ENCODE measurements at regions not wholly inside any gene's neighbourhood (a gene's known extent, or its start where the extent isn't known, plus 50 kb on each side); places are given as distances from the start of the nearest gene placed in this dataset.

DNA sequence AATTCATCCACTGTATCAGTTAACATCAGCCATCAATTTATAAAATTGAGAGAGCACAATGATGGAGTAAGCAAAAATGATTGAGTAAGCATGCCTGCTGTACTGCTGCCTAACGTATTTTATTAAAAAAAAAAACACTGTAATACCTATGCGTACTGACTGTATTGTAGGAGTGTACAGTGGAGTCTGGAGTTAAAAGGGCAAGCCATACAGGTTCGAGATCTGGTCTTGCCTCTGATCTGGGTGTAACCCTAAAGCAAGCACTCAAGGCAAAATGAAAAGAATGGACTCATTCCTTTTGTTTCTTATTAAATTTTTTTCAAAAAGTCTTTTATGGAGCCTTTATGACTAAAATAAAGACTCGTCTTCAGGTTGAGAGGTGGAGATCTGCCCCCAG is 894.2 kb upstream of the INTU start:
- Histone ChIP-seq H3K36me3 (no peaks in the 10 kb centered on the region), H3K27me3 (no peaks in the 10 kb centered on the region)

GRCh38 chr4:126738926-126739325 is 893.8 kb upstream of the INTU start:
- Histone ChIP-seq H3K4me3 (no peak overlapping the region), H3K9me3 (replicated peaks) (no peaks in the 10 kb centered on the region), H3K4me1 (no peaks in the 10 kb centered on the region), H3K36me3 (no peaks in the 10 kb centered on the region), H3K27me3 (no peaks in the 10 kb centered on the region), H3K27ac (no peak overlapping the region)
- DNase-seq: no peak

More for the DNA sequence above, 894.2 kb upstream of the INTU start:
- no peak overlapping the region for H3K27ac ChIP-seq
- H3K9me3 ChIP-seq (replicated peaks): no peaks in the 10 kb centered on the region
- H3K4me1 ChIP-seq: no peaks in the 10 kb centered on the region
- no peak overlapping the region for H3K4me3 ChIP-seq
- no peak for DNase-seq

DNA sequence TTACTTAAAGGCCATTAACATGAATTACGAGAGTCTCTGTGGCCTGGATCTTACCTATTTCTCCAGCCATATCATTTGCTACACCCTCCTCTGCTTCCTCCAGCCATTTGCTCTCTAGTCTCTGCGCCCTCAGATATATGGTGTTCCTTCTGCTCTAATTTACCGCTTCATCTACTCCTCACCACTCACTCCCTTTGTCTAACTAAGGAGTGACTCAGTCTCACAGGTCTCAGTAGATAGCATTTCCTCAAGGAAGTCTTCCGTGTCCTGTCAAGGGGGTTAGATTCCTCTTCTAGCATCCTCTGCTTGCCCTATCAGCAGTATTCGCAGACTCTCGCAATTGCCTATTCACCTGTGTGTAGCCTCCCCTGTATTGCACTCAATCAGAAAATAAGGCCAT is 892.1 kb upstream of the INTU start:
- H3K36me3 ChIP-seq: no peaks in the 10 kb centered on the region
- no peaks in the 10 kb centered on the region for H3K4me1 ChIP-seq
- no peak overlapping the region for H3K27ac ChIP-seq
- H3K4me3 ChIP-seq: no peak overlapping the region
- no peak for DNase-seq
- H3K27me3 ChIP-seq: no peaks in the 10 kb centered on the region
- H3K9me3 ChIP-seq (replicated peaks): peaks cover 1% of the 10 kb centered on the region; the same call in 1 of the 2 replicates

- DNase-seq: no peak
- H3K27me3 ChIP-seq: no peaks in the 10 kb centered on the region
- H3K4me3 ChIP-seq: no peak overlapping the region
- H3K4me1 ChIP-seq: no peaks in the 10 kb centered on the region
- H3K27ac ChIP-seq: no peak overlapping the region
- H3K9me3 ChIP-seq (replicated peaks): peaks cover 4% of the 10 kb centered on the region; the same call in 1 of the 2 replicates
- H3K36me3 ChIP-seq: no peaks in the 10 kb centered on the region
Measured at GRCh38 chr4:126742048-126742447, 890.7 kb upstream of the INTU start.

DNA sequence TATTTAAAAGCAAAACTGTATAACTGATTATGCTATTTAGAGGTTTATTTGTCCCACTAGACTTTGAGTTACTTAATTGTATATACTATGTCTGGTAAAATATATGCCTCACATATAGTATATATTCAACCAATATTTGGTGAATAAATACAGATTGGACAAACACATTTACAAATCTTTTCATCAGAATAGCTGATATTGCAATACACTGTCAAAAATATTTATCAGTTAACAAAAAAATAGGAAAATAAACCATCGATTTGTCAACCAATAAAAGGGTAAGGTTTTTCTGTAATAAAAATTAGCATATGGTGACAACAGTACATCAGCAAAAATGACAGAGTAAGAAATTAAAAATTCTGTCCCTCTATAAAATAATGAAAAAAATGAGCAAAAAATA is 889.9 kb upstream of the INTU start:
- Histone ChIP-seq H3K4me1 (no peaks in the 10 kb centered on the region), H3K27ac (no peak overlapping the region), H3K27me3 (no peaks in the 10 kb centered on the region), H3K9me3 (replicated peaks) (peaks cover 4% of the 10 kb centered on the region; the same call in 1 of the 2 replicates), H3K36me3 (no peaks in the 10 kb centered on the region), H3K4me3 (no peak overlapping the region)
- no peak for DNase-seq

DNA sequence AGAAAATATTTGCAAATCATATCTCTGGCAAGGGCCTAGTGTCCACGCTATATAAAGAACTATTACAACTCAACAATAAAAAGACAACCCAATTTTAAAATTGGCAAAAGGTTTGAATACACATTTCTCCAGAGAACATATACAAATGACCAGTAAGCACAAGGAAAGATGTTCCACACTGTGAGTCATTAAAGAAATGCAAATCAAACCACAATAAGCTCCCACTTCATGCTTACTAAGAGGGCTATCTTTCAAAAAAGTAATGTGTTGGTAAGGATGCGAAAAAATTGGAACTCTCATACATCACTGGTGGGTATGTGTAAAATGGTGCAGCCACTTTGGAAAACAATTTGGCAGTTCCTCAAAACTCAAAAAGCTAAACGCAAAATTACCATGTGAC is 884.0 kb upstream of the INTU start:
- no peak overlapping the region for H3K4me3 ChIP-seq
- H3K36me3 ChIP-seq: no peaks in the 10 kb centered on the region
- no peak for DNase-seq
- H3K27me3 ChIP-seq: no peaks in the 10 kb centered on the region
- peaks cover 2% of the 10 kb centered on the region; the same call in 1 of the 2 replicates for H3K4me1 ChIP-seq
- H3K27ac ChIP-seq: no peak overlapping the region
- H3K9me3 ChIP-seq (replicated peaks): peaks cover 4% of the 10 kb centered on the region; the same call in 1 of the 2 replicates

GRCh38 chr4:126750723-126751122 is 882.0 kb upstream of the INTU start:
- Histone ChIP-seq H3K4me3 (no peak overlapping the region), H3K36me3 (no peaks in the 10 kb centered on the region), H3K4me1 (peaks cover 2% of the 10 kb centered on the region; the same call in 1 of the 2 replicates), H3K27me3 (no peaks in the 10 kb centered on the region), H3K9me3 (replicated peaks) (peaks cover 2% of the 10 kb centered on the region; the same call in 1 of the 2 replicates), H3K27ac (no peak overlapping the region)
- DNase-seq: no peak

DNA sequence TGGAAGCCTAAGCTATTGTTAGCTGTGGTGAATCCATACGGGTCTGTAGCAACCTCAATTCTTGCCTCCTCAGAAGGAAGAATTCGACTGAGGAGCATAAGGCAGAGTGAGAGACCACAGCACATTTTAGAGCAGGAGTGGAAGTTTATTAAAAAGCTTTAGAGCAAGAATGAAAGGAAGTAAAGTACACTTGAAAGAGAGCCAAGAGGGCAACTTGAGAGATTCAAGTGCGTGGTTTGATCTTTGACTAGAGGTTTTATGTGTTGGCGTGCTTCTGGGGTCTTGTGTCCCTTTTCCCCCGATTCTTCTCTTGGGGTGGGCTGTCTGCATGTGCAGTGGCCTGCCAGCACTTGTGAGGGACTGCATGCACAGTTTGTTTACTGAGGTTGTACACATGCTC is 880.6 kb upstream of the INTU start:
- Histone ChIP-seq H3K27ac (no peak overlapping the region), H3K9me3 (replicated peaks) (no peaks in the 10 kb centered on the region), H3K27me3 (no peaks in the 10 kb centered on the region), H3K4me1 (peaks cover 8% of the 10 kb centered on the region; the same call in 1 of the 2 replicates), H3K4me3 (no peak overlapping the region), H3K36me3 (no peaks in the 10 kb centered on the region)
- no peak for DNase-seq

GRCh38 chr4:126752702-126753101 is 880.1 kb upstream of the INTU start:
- Histone ChIP-seq H3K36me3 (no peaks in the 10 kb centered on the region), H3K4me3 (no peak overlapping the region), H3K9me3 (replicated peaks) (no peaks in the 10 kb centered on the region), H3K4me1 (peaks cover 12% of the 10 kb centered on the region), H3K27me3 (no peaks in the 10 kb centered on the region), H3K27ac (no peak overlapping the region)
- DNase-seq: peak in 1 of 2 experiments; percentile 15

GRCh38 chr4:126753592-126753991 is 879.2 kb upstream of the INTU start:
- Histone ChIP-seq H3K4me1 (peaks cover 14% of the 10 kb centered on the region), H3K27ac (no peak overlapping the region), H3K9me3 (replicated peaks) (no peaks in the 10 kb centered on the region), H3K27me3 (no peaks in the 10 kb centered on the region), H3K4me3 (no peak overlapping the region), H3K36me3 (no peaks in the 10 kb centered on the region)
- peak in 1 of 2 experiments; percentile 36 for DNase-seq

DNA sequence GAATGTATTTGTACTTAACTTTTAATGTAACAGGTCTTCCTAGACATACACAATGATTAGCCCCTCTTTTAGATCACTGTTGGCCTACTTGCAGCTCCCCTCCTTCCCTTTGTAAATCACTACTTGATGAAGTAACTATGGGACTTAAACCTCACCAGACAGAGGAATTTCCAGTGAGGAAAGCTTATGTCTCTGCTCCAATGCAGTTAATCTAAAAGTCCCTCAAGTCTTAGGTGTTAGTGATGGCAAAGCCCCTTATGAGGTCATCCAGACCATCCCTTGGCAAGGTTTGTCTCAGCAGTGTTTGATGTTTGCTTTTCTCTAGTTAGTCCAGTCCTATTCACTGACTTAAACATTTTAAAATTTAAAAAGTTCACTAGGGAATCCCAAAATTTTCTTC is 877.3 kb upstream of the INTU start:
- Histone ChIP-seq H3K4me1 (peaks cover 14% of the 10 kb centered on the region), H3K27me3 (no peaks in the 10 kb centered on the region), H3K27ac (no peak overlapping the region), H3K9me3 (replicated peaks) (no peaks in the 10 kb centered on the region), H3K36me3 (no peaks in the 10 kb centered on the region), H3K4me3 (no peak overlapping the region)
- DNase-seq: no peak

GRCh38 chr4:126756050-126756829 is 876.5 kb upstream of the INTU start:
- Histone ChIP-seq H3K9me3 (replicated peaks) (no peaks in the 10 kb centered on the region), H3K36me3 (no peaks in the 10 kb centered on the region), H3K4me1 (peaks cover 14% of the 10 kb centered on the region), H3K27me3 (no peaks in the 10 kb centered on the region), H3K27ac (no peak overlapping the region), H3K4me3 (no peak overlapping the region)
- no peak for DNase-seq

DNA sequence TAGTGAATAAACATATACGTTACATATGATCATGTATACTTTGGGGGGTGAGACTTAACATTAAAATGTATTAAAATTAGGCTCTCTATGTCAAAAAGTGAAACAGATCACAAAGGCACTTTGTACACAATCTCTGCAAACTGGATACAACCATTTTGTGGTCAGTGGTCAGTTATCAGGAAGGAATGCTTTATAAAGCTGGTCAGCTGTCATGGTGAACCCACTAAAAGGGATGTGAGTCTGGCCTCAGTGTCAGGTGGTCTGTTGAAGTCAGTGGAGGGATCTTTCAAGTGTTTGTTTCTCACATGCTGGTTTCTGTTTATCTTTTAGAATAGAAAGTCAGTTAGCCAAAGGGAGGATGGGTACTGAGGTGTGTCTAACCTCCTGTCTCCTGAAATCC is 875.5 kb upstream of the INTU start:
- no peak overlapping the region for H3K4me3 ChIP-seq
- H3K36me3 ChIP-seq: no peaks in the 10 kb centered on the region
- peaks cover 14% of the 10 kb centered on the region for H3K4me1 ChIP-seq
- H3K27ac ChIP-seq: no peak overlapping the region
- peak; percentile 59 to 78 for DNase-seq
- H3K9me3 ChIP-seq (replicated peaks): no peaks in the 10 kb centered on the region
- H3K27me3 ChIP-seq: no peaks in the 10 kb centered on the region

GRCh38 chr4:126758493-126758892 is 874.3 kb upstream of the INTU start:
- no peak overlapping the region for H3K4me3 ChIP-seq
- H3K27ac ChIP-seq: no peak overlapping the region
- H3K27me3 ChIP-seq: no peaks in the 10 kb centered on the region
- H3K36me3 ChIP-seq: no peaks in the 10 kb centered on the region
- peaks cover 12% of the 10 kb centered on the region for H3K4me1 ChIP-seq
- no peaks in the 10 kb centered on the region for H3K9me3 ChIP-seq (replicated peaks)
- DNase-seq: no peak

GRCh38 chr4:126761947-126762662 is 870.7 kb upstream of the INTU start:
- Histone ChIP-seq H3K36me3 (no peaks in the 10 kb centered on the region), H3K27me3 (no peaks in the 10 kb centered on the region), H3K4me3 (no peak overlapping the region), H3K4me1 (peaks cover 6% of the 10 kb centered on the region), H3K9me3 (replicated peaks) (no peaks in the 10 kb centered on the region), H3K27ac (no peak overlapping the region)
- DNase-seq: no peak

Data from SJCRH30 (cell line).